WI38 (cell line): ENCODE measurements at regions not wholly inside any gene's neighbourhood (a gene's known extent, or its start where the extent isn't known, plus 50 kb on each side); places are given as distances from the start of the nearest gene placed in this dataset.

Experiments used
- H3K4me3 ChIP-seq: 2 replicates; pipeline ENCODE4 v1.5.1; 2011; ENCODE audit warnings: low read depth, mild to moderate bottlenecking, control low read depth, low read length
- TF ChIP-seq, protein P1 (sequence below): IDR thresholded peaks from 2 replicates; pipeline ENCODE4 v1.5.1; 2012; ENCODE audit warnings: low read depth, mild to moderate bottlenecking, control low read depth, low read length

DNA sequence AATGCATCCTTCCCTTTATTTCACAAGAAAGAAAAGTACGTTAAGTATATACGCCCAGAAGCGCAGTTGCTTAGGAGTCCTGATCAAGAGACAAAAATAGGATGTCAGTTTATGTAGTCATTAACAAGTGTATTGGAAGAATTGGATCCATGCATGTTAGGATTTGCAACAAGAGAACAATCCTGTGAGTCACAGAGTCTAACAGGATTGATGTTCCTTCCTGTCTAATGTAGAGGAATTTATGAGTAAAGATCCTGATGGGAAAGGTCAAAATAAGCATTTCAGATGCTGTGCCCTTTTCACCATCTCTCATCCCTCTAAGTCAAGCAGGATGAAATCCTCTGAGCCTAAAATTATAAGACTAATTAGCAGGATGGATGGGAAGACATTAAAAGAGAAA, 406.0 kb upstream of the GRIA1 start:
- TF ChIP-seq, protein P1, sequence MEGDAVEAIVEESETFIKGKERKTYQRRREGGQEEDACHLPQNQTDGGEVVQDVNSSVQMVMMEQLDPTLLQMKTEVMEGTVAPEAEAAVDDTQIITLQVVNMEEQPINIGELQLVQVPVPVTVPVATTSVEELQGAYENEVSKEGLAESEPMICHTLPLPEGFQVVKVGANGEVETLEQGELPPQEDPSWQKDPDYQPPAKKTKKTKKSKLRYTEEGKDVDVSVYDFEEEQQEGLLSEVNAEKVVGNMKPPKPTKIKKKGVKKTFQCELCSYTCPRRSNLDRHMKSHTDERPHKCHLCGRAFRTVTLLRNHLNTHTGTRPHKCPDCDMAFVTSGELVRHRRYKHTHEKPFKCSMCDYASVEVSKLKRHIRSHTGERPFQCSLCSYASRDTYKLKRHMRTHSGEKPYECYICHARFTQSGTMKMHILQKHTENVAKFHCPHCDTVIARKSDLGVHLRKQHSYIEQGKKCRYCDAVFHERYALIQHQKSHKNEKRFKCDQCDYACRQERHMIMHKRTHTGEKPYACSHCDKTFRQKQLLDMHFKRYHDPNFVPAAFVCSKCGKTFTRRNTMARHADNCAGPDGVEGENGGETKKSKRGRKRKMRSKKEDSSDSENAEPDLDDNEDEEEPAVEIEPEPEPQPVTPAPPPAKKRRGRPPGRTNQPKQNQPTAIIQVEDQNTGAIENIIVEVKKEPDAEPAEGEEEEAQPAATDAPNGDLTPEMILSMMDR: no peak
- no peak overlapping the region for H3K4me3 ChIP-seq

DNA sequence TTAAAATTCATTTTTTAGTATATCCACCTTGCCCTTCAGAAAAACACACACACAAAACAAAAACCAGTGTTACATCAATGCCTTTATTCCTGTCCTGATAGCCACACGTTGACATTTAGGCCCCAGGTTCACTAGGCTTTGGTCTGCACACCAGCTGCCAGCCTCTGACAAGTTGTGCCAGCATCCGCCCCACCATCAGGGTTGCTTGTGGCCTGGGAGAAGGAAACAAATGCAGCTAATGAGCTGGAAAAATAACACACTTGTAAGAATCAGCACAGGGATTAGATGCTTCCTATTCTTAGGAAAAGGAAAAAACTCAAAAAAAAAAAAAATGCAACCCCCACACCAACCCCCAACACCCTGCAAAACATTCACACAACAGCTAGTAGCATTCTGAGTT, 404.0 kb upstream of the GRIA1 start:
- H3K4me3 ChIP-seq: no peak overlapping the region
- TF ChIP-seq, protein P1: no peak

DNA sequence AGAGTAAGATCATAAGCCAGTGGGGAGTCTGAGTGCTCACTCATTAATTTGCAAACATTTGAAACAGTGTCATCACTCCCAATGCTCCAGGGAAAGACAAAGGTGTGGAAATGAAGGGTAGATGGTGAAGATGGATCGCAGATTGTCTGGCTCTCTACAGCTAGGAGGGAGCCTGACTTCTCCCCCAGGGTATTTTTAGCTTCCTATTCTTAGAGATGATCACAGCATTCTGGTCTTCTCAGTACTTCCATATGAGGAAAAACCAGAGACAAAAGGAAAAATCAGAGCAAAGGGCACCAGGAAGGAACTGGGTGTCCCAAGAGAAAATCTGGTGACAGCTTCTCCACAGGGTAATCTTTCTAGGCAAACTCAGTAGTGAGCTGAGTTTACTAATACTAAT, 401.9 kb upstream of the GRIA1 start:
- H3K4me3 ChIP-seq: no peak overlapping the region
- TF ChIP-seq, protein P1: no peak

DNA sequence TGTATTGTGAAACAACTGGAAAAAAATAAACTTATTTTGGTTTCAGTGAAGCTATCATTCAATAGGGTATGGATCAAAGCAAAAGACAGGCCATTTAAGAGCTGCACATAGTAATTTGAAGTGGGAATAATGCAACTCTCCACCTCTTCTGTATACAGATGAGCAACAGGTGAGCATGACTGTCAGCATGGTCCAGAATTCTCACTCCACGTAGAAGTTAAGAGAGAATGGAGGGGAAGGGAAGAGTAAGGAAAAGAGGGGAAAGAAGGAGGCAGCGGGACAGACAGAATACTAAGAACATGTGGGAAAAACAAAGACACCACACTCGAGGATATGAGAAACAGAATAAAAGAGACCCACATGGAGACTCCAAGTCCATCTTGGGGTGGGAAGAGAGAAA, 396.1 kb upstream of the GRIA1 start:
- TF ChIP-seq, protein P1: no peak

DNA sequence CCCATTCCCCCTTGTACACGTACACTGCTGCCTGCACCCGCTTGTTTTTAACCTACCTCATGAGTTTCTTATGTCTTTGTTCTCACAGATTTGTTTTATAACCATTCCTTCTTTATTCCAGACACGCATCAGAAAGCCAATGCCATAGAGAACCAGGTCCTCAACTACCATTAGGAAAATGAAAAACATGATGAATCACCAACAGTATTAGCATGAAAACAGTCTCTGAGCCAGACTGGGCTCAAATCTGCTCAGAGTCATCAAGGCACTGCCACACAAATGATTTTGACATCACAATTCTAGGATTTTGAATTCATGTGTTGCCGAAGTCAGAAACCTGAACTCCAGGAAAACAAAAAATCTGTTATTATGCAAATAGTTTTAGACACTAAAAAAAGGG, 394.1 kb upstream of the GRIA1 start:
- TF ChIP-seq, protein P1: no peak
- no peak overlapping the region for H3K4me3 ChIP-seq

More for the DNA sequence above, 396.1 kb upstream of the GRIA1 start:
- H3K4me3 ChIP-seq: no peak overlapping the region

DNA sequence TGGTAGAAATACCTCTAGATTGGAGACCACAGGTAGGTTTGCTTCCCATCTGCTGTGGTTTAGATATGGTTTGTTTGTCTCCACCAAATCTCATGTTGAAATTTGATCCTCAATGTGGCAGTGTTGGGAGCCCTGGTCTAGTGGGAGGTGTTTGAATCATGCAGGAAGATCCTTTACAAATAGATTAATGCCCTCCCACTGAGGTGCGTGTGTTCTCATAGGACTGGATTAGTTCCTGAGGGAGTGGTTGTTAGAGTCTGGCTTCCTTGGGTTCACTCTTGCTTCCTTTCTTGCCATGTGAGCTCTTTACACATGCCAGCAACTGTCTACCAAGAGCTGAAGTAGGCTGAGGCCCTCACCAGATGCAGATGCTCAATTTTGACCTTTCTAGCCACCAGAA, 391.1 kb upstream of the GRIA1 start:
- no peak overlapping the region for H3K4me3 ChIP-seq
- TF ChIP-seq, protein P1: no peak

DNA sequence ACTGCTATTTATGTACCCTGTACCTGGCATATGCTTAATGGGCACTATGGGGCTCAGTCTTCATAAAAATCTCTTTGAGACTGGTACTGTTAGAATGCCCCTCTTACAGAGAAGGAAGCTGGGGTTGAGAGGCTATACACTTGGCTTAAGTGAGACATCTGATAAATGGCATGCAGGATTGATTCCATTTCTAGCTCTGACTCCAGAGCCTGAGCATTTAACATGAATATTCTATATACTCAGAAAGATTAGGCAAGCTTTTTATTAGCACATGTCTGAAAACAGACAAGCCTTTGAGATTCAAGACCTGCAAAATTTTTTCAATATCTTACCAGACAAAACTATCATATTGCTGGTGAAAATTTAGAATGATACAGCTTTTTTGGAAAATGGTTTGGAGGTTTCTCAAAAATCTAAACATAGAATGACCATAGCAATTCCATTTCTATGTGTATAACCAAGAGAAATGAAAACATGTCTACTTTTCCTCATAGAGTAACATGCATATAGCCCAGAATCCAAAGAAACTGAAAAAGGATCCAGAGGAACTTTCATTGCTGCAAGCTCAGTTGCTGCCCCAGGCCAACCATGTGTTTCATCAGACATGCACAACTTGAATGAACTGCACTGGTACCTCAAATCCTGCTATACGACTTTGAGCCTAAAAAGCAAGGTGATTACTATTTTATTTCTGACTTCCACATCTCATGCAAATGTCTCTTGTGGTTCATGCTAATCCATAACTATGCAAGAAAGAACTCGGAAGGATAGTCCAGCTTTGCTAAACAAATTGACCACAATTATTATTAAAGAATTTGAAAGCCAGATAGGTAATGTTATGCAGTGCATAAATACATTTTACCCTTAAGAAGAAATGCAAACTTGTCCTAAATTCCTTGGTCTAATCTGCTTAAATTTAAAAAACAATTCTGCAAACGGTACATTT, 389.0 kb upstream of the GRIA1 start:
- no peak overlapping the region for H3K4me3 ChIP-seq
- TF ChIP-seq, protein P1: no peak
